ENCODE measurements at regions not wholly inside any gene's neighbourhood (a gene's known extent, or its start where the extent isn't known, plus 50 kb on each side); places are given as distances from the start of the nearest gene placed in this dataset.

- ATAC-seq (ENCODE audit: low read depth) (no peak), DNase-seq (no peak)
- Histone ChIP-seq H3K79me1 (ENCODE audit: low read depth in 1 of 2, low read length in 2 of 2) (no peaks in the 10 kb centered on the region), H3K36me3 (ENCODE audit: control insufficient read depth, insufficient read depth, low read length) (no peaks in the 10 kb centered on the region), H3K14ac (replicated peaks; ENCODE audit: low read depth, low read length) (no peak overlapping the region), H3K23ac (ENCODE audit: low read depth, low read length) (no peak overlapping the region), H4K5ac (ENCODE audit: low read depth, low read length) (no peak overlapping the region), H4K8ac (ENCODE audit: low read depth in 2 of 2, low read length in 2 of 2) (no peak overlapping the region), H3K18ac (ENCODE audit: low read depth, low read length) (no peak overlapping the region), H2AK9ac (replicated peaks; ENCODE audit: low read depth, low read length, poor library complexity) (no peak overlapping the region), H2AFZ (replicated peaks; ENCODE audit: low read length, poor library complexity) (no peak overlapping the region), H3K27me3 (ENCODE audit: control insufficient read depth, insufficient read depth, low read length) (no peaks in the 10 kb centered on the region), H2BK120ac (ENCODE audit: low read depth, low read length) (no peak overlapping the region), H3K4ac (ENCODE audit: low read depth, low read length) (no peak overlapping the region), H3K27ac (ENCODE audit: insufficient read depth, low read length) (no peak overlapping the region), H4K20me1 (ENCODE audit: insufficient read depth, low read length) (no peaks in the 10 kb centered on the region), H3K9me1 (ENCODE audit: insufficient read depth, low read length) (no peaks in the 10 kb centered on the region), H2BK5ac (ENCODE audit: low read depth, low read length, poor library complexity, severe bottlenecking) (no peak overlapping the region), H3K4me1 (ENCODE audit: control insufficient read depth, insufficient read depth, low read length) (no peaks in the 10 kb centered on the region), H3K4me3 (ENCODE audit: insufficient read depth, low read depth, low read length) (no peak overlapping the region), H4K91ac (ENCODE audit: insufficient read depth, low read depth, low read length) (no peak overlapping the region), H3K9ac (ENCODE audit: low read depth, low read length) (no peak overlapping the region), H3K56ac (ENCODE audit: extremely low read depth, insufficient read depth, low read length) (no peak overlapping the region), H2BK15ac (ENCODE audit: low read depth, low read length) (no peak overlapping the region), H3K9me3 (ENCODE audit: control insufficient read depth, insufficient read depth, low read length) (peaks cover 20% of the 10 kb centered on the region), H2AK5ac (ENCODE audit: low read depth, low read length) (no peak overlapping the region), H3K4me2 (ENCODE audit: low read depth, low read length) (no peak overlapping the region), H2BK20ac (ENCODE audit: low read depth, low read length) (no peak overlapping the region)
- TF ChIP-seq BHLHE40 (IDR thresholded peaks at IDR 0.05; ENCODE audit: low read depth, low read length) (no peak), MAFK (IDR thresholded peaks at IDR 0.05; ENCODE audit: low read depth, low read length) (no peak), CTCF (conservative IDR thresholded peaks at IDR 0.05; ENCODE audit: low read depth, low read length) (no peak), SMC3 (IDR thresholded peaks at IDR 0.05; ENCODE audit: low read depth, low read length) (no peak), ELK1 (IDR thresholded peaks at IDR 0.05; ENCODE audit: borderline replicate concordance, low read depth, low read length) (no peak), FOS (IDR thresholded peaks at IDR 0.05; ENCODE audit: low read depth, low read length) (no peak), NFE2L2 (IDR thresholded peaks at IDR 0.05; ENCODE audit: low read depth, low read length) (no peak), RAD21 (IDR thresholded peaks at IDR 0.05; ENCODE audit: low read length) (no peak), MAZ (IDR thresholded peaks at IDR 0.05; ENCODE audit: borderline replicate concordance, low read depth, low read length) (no peak), POLR2A (IDR thresholded peaks at IDR 0.05; ENCODE audit: low read depth, low read length) (no peak), RCOR1 (IDR thresholded peaks at IDR 0.05; ENCODE audit: insufficient replicate concordance, low read length) (no peak), MXI1 (IDR thresholded peaks at IDR 0.05; ENCODE audit: borderline replicate concordance, low read depth, low read length) (no peak), CEBPB (IDR thresholded peaks at IDR 0.05; ENCODE audit: low read depth, low read length) (no peak), RFX5 (IDR thresholded peaks at IDR 0.05; ENCODE audit: low read depth, low read length) (no peak), USF2 (IDR thresholded peaks at IDR 0.05; ENCODE audit: low read depth, low read length) (no peak), CHD1 (IDR thresholded peaks at IDR 0.05; ENCODE audit: low read depth, low read length) (no peak)
- BruUV-seq (replicated peaks) = no TSS peak
- dilution Hi-C loops (cut with HindIII; ENCODE audit: low sequenced_read_pairs, unreplicated experiment) (no loop called here), in situ Hi-C loops (cut with MboI; ENCODE audit: low sequenced_read_pairs) (no loop called here), intact Hi-C loops (cut with micrococcal nuclease) (no loop called here)
- CTCF ChIA-PET = no interaction called here
- no CpG with 5 or more reads among the region's 3 CpGs for WGBS, 2 experiments (ENCODE audit: extremely low coverage in 2 of 2, insufficient read length in 1 of 2)
- POLR2A ChIA-PET (ENCODE audit: unreplicated experiment) = no interaction called here
These were observed 103.0 kb downstream of the SPATA19 start for GRCh38 chr11:133742353-133742752.
